Stomach (tissue), 4 donors: ENCODE measurements at regions not wholly inside any gene's neighbourhood (a gene's known extent, or its start where the extent isn't known, plus 50 kb on each side); places are given as distances from the start of the nearest gene placed in this dataset.

Experiments
- CTCF ChIP-seq, 7 experiments: fragments of 450-650 bp in 4 of 7; fragments of 200-600 bp in 3 of 7; sonication (generic) in 3 of 7; IDR thresholded peaks; one replicate each; pipeline ENCODE4 v1.5.1; 2016 to 2019; ENCODE audit warnings: antibody characterized with exemption in 7 of 7, control low read depth in 2 of 7, mild to moderate bottlenecking in 1 of 7
- EP300 ChIP-seq: sonication (generic); formaldehyde crosslinking; IDR thresholded peaks from one replicate; pipeline ENCODE4 v1.6.1; 2017; ENCODE audit warnings: antibody characterized with exemption
- POLR2A ChIP-seq, 4 donors: fragments of 450-650 bp; IDR thresholded peaks; one replicate each; pipeline ENCODE4 v1.6.1; 2016; ENCODE audit warnings: antibody characterized with exemption in 4 of 4, control low read depth in 2 of 4, mild to moderate bottlenecking in 1 of 4, moderate library complexity in 1 of 4

GRCh38 chr3:145911016-145911415 lies 250.0 kb downstream of the PLOD2 start:
- TF ChIP-seq CTCF (IDR thresholded peaks at IDR 0.05) (no peak), POLR2A (IDR thresholded peaks at IDR 0.05) (no peak), EP300 (no peak)
